H1 (cell line): ENCODE measurements at regions not wholly inside any gene's neighbourhood (a gene's known extent, or its start where the extent isn't known, plus 50 kb on each side); places are given as distances from the start of the nearest gene placed in this dataset.
A peak's percentile ranks its signal among the peaks of the same experiment; 100 is the strongest.

Experiments
- CTCF ChIA-PET: fragments of 300-600 bp; sonication (Branson Sonifier 250); formaldehyde crosslinking; loops from one replicate; lab custom pipeline; 2021; ENCODE audit not compliant: partially characterized antibody; lab: Charles Lee
- POLR2A ChIA-PET: fragments of 300-600 bp; sonication (Branson Sonifier 250); formaldehyde crosslinking; loops from one replicate; lab custom pipeline; 2021; ENCODE audit warnings: inconsistent platforms; ENCODE audit not compliant: partially characterized antibody; lab: Charles Lee
- DNase-seq, 2 experiments: peaks; one replicate each; pipeline versions ENCODE4 v3.0.0 to v3.0.0-alpha.2; 2010 to 2022; ENCODE audit warnings: low spot score in 2 of 2, low read depth in 1 of 2, mixed read lengths in 1 of 2
- FAIRE-seq: peaks from 2 replicates; lab custom pipeline; 2011; peaks lifted over from hg19 to GRCh38; lab: Jason Lieb, UNC
- H2AFZ ChIP-seq: 2 replicates; pipeline ENCODE4 v1.8.1; 2012; ENCODE audit warnings: low read length, inconsistent platforms
- H2AK5ac ChIP-seq: 2 replicates; pipeline ENCODE4 v1.6.1; 2013; ENCODE audit warnings: low read depth, low read length
- H2BK120ac ChIP-seq: replicated peaks from 2 replicates; pipeline ENCODE3; 2013; ENCODE audit warnings: low read depth, low read length, inconsistent platforms
- H2BK12ac ChIP-seq: 2 replicates; pipeline ENCODE4 v1.6.1; 2013; ENCODE audit warnings: low read depth, low read length
- H2BK15ac ChIP-seq: 2 replicates; pipeline ENCODE4 v1.6.1; 2013; ENCODE audit warnings: low read length
- H2BK20ac ChIP-seq: 2 replicates; pipeline ENCODE4 v1.6.1; 2013; ENCODE audit warnings: low read length
- H2BK5ac ChIP-seq: 2 replicates; pipeline ENCODE4 v1.6.1; 2013; ENCODE audit warnings: low read depth, low read length
- H3K14ac ChIP-seq: 2 replicates; pipeline ENCODE4 v1.6.1; 2013; ENCODE audit warnings: inconsistent platforms; ENCODE audit not compliant: insufficient read length
- H3K18ac ChIP-seq: 2 replicates; pipeline ENCODE4 v1.6.1; 2013; ENCODE audit warnings: low read length; ENCODE audit errors: extremely low read depth
- H3K23ac ChIP-seq: 2 replicates; pipeline ENCODE4 v1.6.1; 2013; ENCODE audit warnings: inconsistent platforms; ENCODE audit not compliant: insufficient read length
- H3K23me2 ChIP-seq: 2 replicates; pipeline ENCODE4 v1.6.1; 2013; ENCODE audit warnings: low read depth, low read length
- H3K27ac ChIP-seq: 2 replicates; pipeline ENCODE4 v1.6.1; 2011; ENCODE audit warnings: low read depth, low read length, inconsistent platforms
- H3K27me3 ChIP-seq, 4 experiments: replicated peaks in 1 of 4; 1 replicate in 1 of 4; 2 replicates in 3 of 4; pipeline versions ENCODE4 v1.6.1 to v1.8.1; 2011 to 2013; ENCODE audit warnings: low read length in 3 of 4, mild to moderate bottlenecking in 3 of 4, inconsistent platforms in 2 of 4, mixed read lengths in 2 of 4, moderate library complexity in 1 of 4; ENCODE audit not compliant: control insufficient read depth in 3 of 4, insufficient read depth in 3 of 4; ENCODE audit errors: extremely low read depth in 1 of 4
- H3K36me3 ChIP-seq, 4 experiments: 2 replicates each; pipeline versions ENCODE4 v1.6.1 to v1.8.1; 2011 to 2013; ENCODE audit warnings: mild to moderate bottlenecking in 4 of 4, low read length in 3 of 4, moderate library complexity in 2 of 4, control low read depth in 1 of 4, inconsistent platforms in 1 of 4; ENCODE audit not compliant: insufficient read depth in 4 of 4, control insufficient read depth in 2 of 4
- H3K4ac ChIP-seq: replicated peaks from 2 replicates; pipeline ENCODE3; 2013; ENCODE audit warnings: low read length, low read depth, mixed read lengths, inconsistent platforms; ENCODE audit not compliant: insufficient read length
- H3K4me1 ChIP-seq, 4 experiments: replicated peaks in 1 of 4; 1 replicate in 1 of 4; 2 replicates in 3 of 4; pipeline versions ENCODE4 v1.6.1 to v1.8.1; 2011 to 2013; ENCODE audit warnings: low read length in 3 of 4, inconsistent platforms in 2 of 4, mixed read lengths in 1 of 4; ENCODE audit not compliant: insufficient read depth in 4 of 4, control insufficient read depth in 3 of 4
- H3K4me2 ChIP-seq, 2 experiments: 2 replicates each; pipeline versions ENCODE4 v1.6.1 to v1.8.1; 2011 to 2013; ENCODE audit warnings: low read depth in 2 of 2, low read length in 2 of 2, control low read depth in 1 of 2, inconsistent platforms in 1 of 2, mild to moderate bottlenecking in 1 of 2; ENCODE audit not compliant: insufficient read depth in 1 of 2
- H3K4me3 ChIP-seq, 4 experiments: fragments of 200-600, 300-600 bp in 1 of 4; sonication (generic), shearing (Covaris generic), sonication (Bioruptor Twin) in 1 of 4; 2 replicates each; pipeline versions ENCODE4 v1.5.1 to v1.8.1; 2011 to 2016; ENCODE audit warnings: low read length in 4 of 4, low read depth in 3 of 4, control low read depth in 2 of 4, inconsistent platforms in 2 of 4, mild to moderate bottlenecking in 2 of 4, mixed read lengths in 1 of 4, moderate library complexity in 1 of 4; ENCODE audit not compliant: insufficient read depth in 2 of 4; ENCODE audit errors: extremely low read depth in 1 of 4
- H3K56ac ChIP-seq: replicated peaks from 2 replicates; pipeline ENCODE3; 2013; ENCODE audit warnings: low read depth, mild to moderate bottlenecking, mixed read lengths, low read length, inconsistent platforms; ENCODE audit not compliant: insufficient read length
- H3K79me1 ChIP-seq: 2 replicates; pipeline ENCODE4 v1.6.1; 2013; ENCODE audit warnings: low read depth, low read length, control low read depth
- H3K79me2 ChIP-seq, 2 experiments: 2 replicates each; pipeline versions ENCODE4 v1.6.1 to v1.8.1; 2012 to 2013; ENCODE audit warnings: low read length in 2 of 2, mild to moderate bottlenecking in 2 of 2, inconsistent platforms in 1 of 2; ENCODE audit not compliant: insufficient read depth in 2 of 2, control insufficient read depth in 1 of 2
- H3K9ac ChIP-seq, 4 experiments: replicated peaks in 1 of 4; 1 replicate in 1 of 4; 2 replicates in 3 of 4; pipeline versions ENCODE4 v1.6.1 to v1.8.1; 2011 to 2013; ENCODE audit warnings: low read depth in 3 of 4, low read length in 3 of 4, control low read depth in 2 of 4, mild to moderate bottlenecking in 2 of 4, moderate library complexity in 2 of 4, inconsistent platforms in 1 of 4; ENCODE audit errors: extremely low read depth in 1 of 4
- H3K9me3 ChIP-seq, 2 experiments: 2 replicates each; pipeline versions ENCODE4 v1.6.1 to v1.8.1; 2012 to 2013; ENCODE audit warnings: mild to moderate bottlenecking in 2 of 2, moderate library complexity in 2 of 2, control low read depth in 1 of 2, inconsistent platforms in 1 of 2, low read depth in 1 of 2, low read length in 1 of 2, mixed read lengths in 1 of 2; ENCODE audit not compliant: insufficient read depth in 2 of 2
- H4K20me1 ChIP-seq, 2 experiments: replicated peaks in 1 of 2; 2 replicates each; pipeline versions ENCODE3 to v1.8.1; 2011 to 2013; ENCODE audit warnings: inconsistent platforms in 2 of 2, low read length in 2 of 2, mild to moderate bottlenecking in 1 of 2; ENCODE audit not compliant: insufficient read depth in 2 of 2, control insufficient read depth in 1 of 2
- H4K5ac ChIP-seq: 2 replicates; pipeline ENCODE4 v1.6.1; 2013; ENCODE audit warnings: low read length, low read depth, mixed read lengths, inconsistent platforms; ENCODE audit not compliant: insufficient read length
- H4K8ac ChIP-seq: 2 replicates; pipeline ENCODE4 v1.8.0; 2013; ENCODE audit warnings: mild to moderate bottlenecking, moderate library complexity, low read length, inconsistent platforms; ENCODE audit not compliant: insufficient read depth; ENCODE audit errors: extremely low read depth
- H4K91ac ChIP-seq: replicated peaks from 2 replicates; pipeline ENCODE3; 2013; ENCODE audit warnings: low read length, mixed read lengths, inconsistent platforms; ENCODE audit not compliant: insufficient read length
- ATF2 ChIP-seq: IDR thresholded peaks from 2 replicates; pipeline ENCODE4 v1.6.1; 2012; ENCODE audit warnings: low read length, inconsistent platforms
- CBX5 ChIP-seq: fragments of 300-800, 300-1000 bp; sonication (generic); IDR thresholded peaks from 2 replicates; pipeline ENCODE4 v1.7.1; 2016; ENCODE audit warnings: antibody characterized with exemption, low read length, low read depth
- CTBP2 ChIP-seq: IDR thresholded peaks from 2 replicates; pipeline ENCODE4 v1.7.0; 2011; ENCODE audit warnings: borderline replicate concordance, mild to moderate bottlenecking, moderate library complexity, mixed read lengths, low read length; ENCODE audit not compliant: insufficient read depth, insufficient read length
- NANOG ChIP-seq: IDR thresholded peaks from 2 replicates; pipeline ENCODE4 v1.6.1; 2011; ENCODE audit warnings: low read length, low read depth, mild to moderate bottlenecking, inconsistent platforms; ENCODE audit not compliant: insufficient read depth, poor library complexity, severe bottlenecking
- POLR2AphosphoS5 ChIP-seq: IDR thresholded peaks from 2 replicates; pipeline ENCODE4 v1.6.1; 2011; ENCODE audit warnings: low read depth, low read length
- RNF2 ChIP-seq: fragments of 200-900, 300-1000 bp; sonication (generic); IDR thresholded peaks from 2 replicates; pipeline ENCODE4 v1.7.1; 2016; ENCODE audit warnings: borderline replicate concordance, low read depth, mild to moderate bottlenecking, antibody characterized with exemption, low read length; ENCODE audit not compliant: poor library complexity, severe bottlenecking; ENCODE audit errors: missing control alignments
- RXRA ChIP-seq: IDR thresholded peaks from 2 replicates; pipeline ENCODE4 v1.6.1; 2011; ENCODE audit warnings: low read depth, mild to moderate bottlenecking, low read length, moderate library complexity; ENCODE audit not compliant: insufficient read depth
- SIRT6 ChIP-seq: IDR thresholded peaks from one replicate; pipeline ENCODE4 v1.7.1; 2012; ENCODE audit warnings: low read length, inconsistent platforms
- SP2 ChIP-seq: IDR thresholded peaks from 2 replicates; pipeline ENCODE4 v1.6.1; 2012; ENCODE audit warnings: mild to moderate bottlenecking, low read length, inconsistent platforms
- SUZ12 ChIP-seq: fragments of 200-600 bp; sonication (generic); IDR thresholded peaks from 2 replicates; pipeline ENCODE4 v1.6.1; 2012; ENCODE audit warnings: mild to moderate bottlenecking, inconsistent platforms, low read length, moderate library complexity, mixed read lengths
- TAF1 ChIP-seq: IDR thresholded peaks from 2 replicates; pipeline ENCODE4 v1.6.1; 2011; ENCODE audit warnings: mild to moderate bottlenecking, low read depth, low read length
- WGBS, 2 experiments: shearing (Covaris generic) in 1 of 2; methylation state at CpG; one replicate each; pipeline versions ENCODE4 v1.1.6 to v1.1.7; 2013 to 2015; ENCODE audit warnings: low lambda C conversion rate in 2 of 2, mixed read lengths in 2 of 2, inconsistent platforms in 1 of 2, low coverage in 1 of 2, missing lambda C conversion rate in 1 of 2; ENCODE audit not compliant: insufficient replicate concordance in 2 of 2, insufficient coverage in 1 of 2, insufficient read length in 1 of 2; ENCODE audit errors: extremely low coverage in 1 of 2, missing lambda C conversion rate in 1 of 2; 5-methylcytosine and 5-hydroxymethylcytosine counted together

- Histone ChIP-seq H3K56ac (no peak overlapping the region), H3K9ac (no peak overlapping the region), H3K4me1 (peaks cover 0 to 11% (median 7%) of the 10 kb centered on the region in 4 experiments; a peak in 6 of 7 replicates), H3K23me2 (peaks cover 2% of the 10 kb centered on the region; the same call in 1 of the 2 replicates), H3K23ac (no peak overlapping the region), H2AFZ (no peak overlapping the region), H3K4me2 (no peak overlapping the region; a peak in 1 of 4 replicates), H2BK120ac (no peak overlapping the region), H3K14ac (no peak overlapping the region), H3K27ac (no peak overlapping the region), H3K9me3 (no peaks in the 10 kb centered on the region), H2BK5ac (no peak overlapping the region), H3K27me3 (no peaks in the 10 kb centered on the region; a peak in 2 of 7 replicates), H3K79me1 (no peaks in the 10 kb centered on the region), H2BK15ac (no peak overlapping the region), H3K4ac (peak overlapping the region; percentile 41), H4K20me1 (no peaks in the 10 kb centered on the region), H3K36me3 (no peaks in the 10 kb centered on the region), H4K8ac (no peak overlapping the region), H4K5ac (no peak overlapping the region), H3K4me3 (no peak overlapping the region), H2BK12ac (peak overlapping the region; percentile 84; the same call in 1 of the 2 replicates), H3K79me2 (no peaks in the 10 kb centered on the region), H2BK20ac (peak overlapping the region; percentile 88; the same call in 1 of the 2 replicates), H4K91ac (peak overlapping the region; percentile 61), H2AK5ac (0 out of 2 replicates have a peak overlapping the region, but pooled peaks have one; percentile 29), H3K18ac (no peak overlapping the region; the same call in 1 of the 2 replicates)
- ChIA-PET CTCF (interaction anchor here (0.6 kb wide), 1 partner anchor 74 kb away, joined by 3 read pairs; no protein-coding TSS in a partner anchor), POLR2A (interaction anchor here (0.7 to 1.2 kb wide), 3 partner anchors 22 to 122 kb away, joined by 3 read pairs; no protein-coding TSS in a partner anchor)
- WGBS, 2 experiments = 86% methylated on average over 6 of the region's 6 CpGs; no CpG with 5 or more reads in 1 of the 2 experiments
- no peak for FAIRE-seq
- DNase-seq = no peak
- TF ChIP-seq SIRT6 (no peak), SUZ12 (no peak), TAF1 (no peak), SP2 (no peak), NANOG (no peak), CBX5 (no peak), CTBP2 (no peak), POLR2AphosphoS5 (no peak), RNF2 (no peak), RXRA (no peak), ATF2 (no peak)
These were observed 311.2 kb downstream of the FOXO1 start for GRCh38 chr13:40355126-40355724.
